Spleen (tissue), 7 donors: ENCODE measurements at regions not wholly inside any gene's neighbourhood (a gene's known extent, or its start where the extent isn't known, plus 50 kb on each side); places are given as distances from the start of the nearest gene placed in this dataset.

ENCODE experiments used
- POLR2A ChIP-seq, 3 donors: fragments of 450-650 bp; IDR thresholded peaks; one replicate each; pipeline ENCODE4 v1.5.1; 2017; ENCODE audit warnings: antibody characterized with exemption in 3 of 3, mild to moderate bottlenecking in 1 of 3
- TF ChIP-seq, protein P1 (sequence below), 11 experiments: fragments of 200-600 bp in 7 of 11; fragments of 450-650 bp in 4 of 11; sonication (generic) in 4 of 11; IDR thresholded peaks in 8 of 11; conservative IDR thresholded peaks in 3 of 11; 1 replicate in 7 of 11; 2 replicates in 4 of 11; pipeline versions ENCODE4 v1.4.0 to v1.8.0; 2016 to 2021; ENCODE audit warnings: antibody characterized with exemption in 11 of 11, inconsistent platforms in 4 of 11, mild to moderate bottlenecking in 1 of 11
- donor health status: DM: no; HTN: no; CAD: no; lungs with moderate emphysema.
- donor health status: DM: no; HTN: no; CAD: no.
- donor health status: DM: no; HTN: no; CAD: no.

GRCh38 chr2:60297296-60298005 lies 256.0 kb downstream of the BCL11A start:
- no peak for TF ChIP-seq POLR2A (IDR thresholded peaks at IDR 0.05)
- TF ChIP-seq, protein P1, sequence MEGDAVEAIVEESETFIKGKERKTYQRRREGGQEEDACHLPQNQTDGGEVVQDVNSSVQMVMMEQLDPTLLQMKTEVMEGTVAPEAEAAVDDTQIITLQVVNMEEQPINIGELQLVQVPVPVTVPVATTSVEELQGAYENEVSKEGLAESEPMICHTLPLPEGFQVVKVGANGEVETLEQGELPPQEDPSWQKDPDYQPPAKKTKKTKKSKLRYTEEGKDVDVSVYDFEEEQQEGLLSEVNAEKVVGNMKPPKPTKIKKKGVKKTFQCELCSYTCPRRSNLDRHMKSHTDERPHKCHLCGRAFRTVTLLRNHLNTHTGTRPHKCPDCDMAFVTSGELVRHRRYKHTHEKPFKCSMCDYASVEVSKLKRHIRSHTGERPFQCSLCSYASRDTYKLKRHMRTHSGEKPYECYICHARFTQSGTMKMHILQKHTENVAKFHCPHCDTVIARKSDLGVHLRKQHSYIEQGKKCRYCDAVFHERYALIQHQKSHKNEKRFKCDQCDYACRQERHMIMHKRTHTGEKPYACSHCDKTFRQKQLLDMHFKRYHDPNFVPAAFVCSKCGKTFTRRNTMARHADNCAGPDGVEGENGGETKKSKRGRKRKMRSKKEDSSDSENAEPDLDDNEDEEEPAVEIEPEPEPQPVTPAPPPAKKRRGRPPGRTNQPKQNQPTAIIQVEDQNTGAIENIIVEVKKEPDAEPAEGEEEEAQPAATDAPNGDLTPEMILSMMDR (IDR thresholded peaks at IDR 0.05 in 8 of 11, conservative IDR thresholded peaks at IDR 0.05 in 3 of 11): no peak
